Lower leg skin (tissue), 3 donors: ENCODE measurements at regions not wholly inside any gene's neighbourhood (a gene's known extent, or its start where the extent isn't known, plus 50 kb on each side); places are given as distances from the start of the nearest gene placed in this dataset.

ENCODE experiments used
- POLR2A ChIP-seq, 2 donors: fragments of 450-650 bp; IDR thresholded peaks; one replicate each; pipeline ENCODE4 v1.6.1; 2016 to 2017; ENCODE audit warnings: antibody characterized with exemption in 2 of 2, mild to moderate bottlenecking in 1 of 2, moderate library complexity in 1 of 2
- TF ChIP-seq, protein P1 (sequence below), 3 donors: fragments of 450-650 bp; IDR thresholded peaks; one replicate each; pipeline ENCODE4 v1.5.1; 2016; ENCODE audit warnings: antibody characterized with exemption in 3 of 3, mild to moderate bottlenecking in 3 of 3, moderate library complexity in 2 of 3

DNA sequence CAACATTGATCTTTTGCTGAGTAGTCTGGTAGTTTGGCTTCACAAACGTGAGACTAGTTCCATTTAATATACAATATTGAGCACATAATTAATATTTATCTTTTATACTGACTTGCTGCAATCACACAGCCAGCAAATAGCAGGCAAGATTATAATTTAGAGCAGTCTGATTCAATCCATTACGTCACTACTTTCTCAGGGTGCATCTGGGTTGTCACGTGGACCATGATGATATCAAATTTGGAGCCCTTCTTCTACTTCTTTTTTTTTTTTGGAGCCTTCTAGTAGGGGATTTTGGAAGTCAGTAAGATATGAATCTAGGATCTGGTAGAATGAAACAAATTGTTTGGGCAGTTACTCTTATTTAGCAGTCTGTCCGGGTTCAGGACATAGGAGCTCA is 100.6 kb upstream of the SLC5A9 start:
- TF ChIP-seq, protein P1, sequence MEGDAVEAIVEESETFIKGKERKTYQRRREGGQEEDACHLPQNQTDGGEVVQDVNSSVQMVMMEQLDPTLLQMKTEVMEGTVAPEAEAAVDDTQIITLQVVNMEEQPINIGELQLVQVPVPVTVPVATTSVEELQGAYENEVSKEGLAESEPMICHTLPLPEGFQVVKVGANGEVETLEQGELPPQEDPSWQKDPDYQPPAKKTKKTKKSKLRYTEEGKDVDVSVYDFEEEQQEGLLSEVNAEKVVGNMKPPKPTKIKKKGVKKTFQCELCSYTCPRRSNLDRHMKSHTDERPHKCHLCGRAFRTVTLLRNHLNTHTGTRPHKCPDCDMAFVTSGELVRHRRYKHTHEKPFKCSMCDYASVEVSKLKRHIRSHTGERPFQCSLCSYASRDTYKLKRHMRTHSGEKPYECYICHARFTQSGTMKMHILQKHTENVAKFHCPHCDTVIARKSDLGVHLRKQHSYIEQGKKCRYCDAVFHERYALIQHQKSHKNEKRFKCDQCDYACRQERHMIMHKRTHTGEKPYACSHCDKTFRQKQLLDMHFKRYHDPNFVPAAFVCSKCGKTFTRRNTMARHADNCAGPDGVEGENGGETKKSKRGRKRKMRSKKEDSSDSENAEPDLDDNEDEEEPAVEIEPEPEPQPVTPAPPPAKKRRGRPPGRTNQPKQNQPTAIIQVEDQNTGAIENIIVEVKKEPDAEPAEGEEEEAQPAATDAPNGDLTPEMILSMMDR (IDR thresholded peaks at IDR 0.05), result no peak
- TF ChIP-seq POLR2A (IDR thresholded peaks at IDR 0.05), result no peak
